ENCODE measurements at regions not wholly inside any gene's neighbourhood (a gene's known extent, or its start where the extent isn't known, plus 50 kb on each side); places are given as distances from the start of the nearest gene placed in this dataset.

DNA sequence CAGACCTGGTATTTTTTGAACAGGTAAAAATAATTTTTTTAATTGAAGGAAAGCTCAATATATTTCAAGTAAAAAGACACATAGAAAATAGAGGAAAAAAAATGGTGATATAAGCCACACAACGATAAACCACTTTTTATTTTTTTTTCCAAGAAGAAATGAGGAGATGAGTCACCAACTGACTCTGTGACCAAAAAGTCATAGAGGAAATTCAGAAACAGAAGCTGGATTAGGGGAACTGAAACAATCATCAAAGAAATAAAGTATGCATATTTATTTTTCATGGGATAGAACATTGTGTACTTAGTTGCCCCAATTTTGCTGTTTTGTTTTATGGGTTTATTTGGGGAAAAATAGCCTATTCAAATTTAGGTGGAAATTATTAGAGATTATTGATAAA, 176.8 kb upstream of the AGR3 start:
- TF ChIP-seq, protein P1, sequence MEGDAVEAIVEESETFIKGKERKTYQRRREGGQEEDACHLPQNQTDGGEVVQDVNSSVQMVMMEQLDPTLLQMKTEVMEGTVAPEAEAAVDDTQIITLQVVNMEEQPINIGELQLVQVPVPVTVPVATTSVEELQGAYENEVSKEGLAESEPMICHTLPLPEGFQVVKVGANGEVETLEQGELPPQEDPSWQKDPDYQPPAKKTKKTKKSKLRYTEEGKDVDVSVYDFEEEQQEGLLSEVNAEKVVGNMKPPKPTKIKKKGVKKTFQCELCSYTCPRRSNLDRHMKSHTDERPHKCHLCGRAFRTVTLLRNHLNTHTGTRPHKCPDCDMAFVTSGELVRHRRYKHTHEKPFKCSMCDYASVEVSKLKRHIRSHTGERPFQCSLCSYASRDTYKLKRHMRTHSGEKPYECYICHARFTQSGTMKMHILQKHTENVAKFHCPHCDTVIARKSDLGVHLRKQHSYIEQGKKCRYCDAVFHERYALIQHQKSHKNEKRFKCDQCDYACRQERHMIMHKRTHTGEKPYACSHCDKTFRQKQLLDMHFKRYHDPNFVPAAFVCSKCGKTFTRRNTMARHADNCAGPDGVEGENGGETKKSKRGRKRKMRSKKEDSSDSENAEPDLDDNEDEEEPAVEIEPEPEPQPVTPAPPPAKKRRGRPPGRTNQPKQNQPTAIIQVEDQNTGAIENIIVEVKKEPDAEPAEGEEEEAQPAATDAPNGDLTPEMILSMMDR (IDR thresholded peaks at IDR 0.05; ENCODE audit: low read length), result no peak
- no peak for TF ChIP-seq EZH2 (IDR thresholded peaks at IDR 0.05; ENCODE audit: borderline replicate concordance, low read length)
